GM23248 (cell line): ENCODE measurements at regions not wholly inside any gene's neighbourhood (a gene's known extent, or its start where the extent isn't known, plus 50 kb on each side); places are given as distances from the start of the nearest gene placed in this dataset.

Experiments
- EZH2 ChIP-seq: fragments of 200-600 bp; sonication (generic); IDR thresholded peaks from 2 replicates; pipeline ENCODE4 v1.6.1; 2018; ENCODE audit warnings: antibody characterized with exemption, mild to moderate bottlenecking; ENCODE audit not compliant: insufficient read depth, poor library complexity, severe bottlenecking
- EZH2phosphoT487 ChIP-seq: fragments of 200-600 bp; sonication (generic); IDR thresholded peaks from 2 replicates; pipeline ENCODE4 v1.6.1; 2018; ENCODE audit warnings: antibody characterized with exemption, moderate library complexity, mild to moderate bottlenecking, low read depth; ENCODE audit not compliant: insufficient read depth

DNA sequence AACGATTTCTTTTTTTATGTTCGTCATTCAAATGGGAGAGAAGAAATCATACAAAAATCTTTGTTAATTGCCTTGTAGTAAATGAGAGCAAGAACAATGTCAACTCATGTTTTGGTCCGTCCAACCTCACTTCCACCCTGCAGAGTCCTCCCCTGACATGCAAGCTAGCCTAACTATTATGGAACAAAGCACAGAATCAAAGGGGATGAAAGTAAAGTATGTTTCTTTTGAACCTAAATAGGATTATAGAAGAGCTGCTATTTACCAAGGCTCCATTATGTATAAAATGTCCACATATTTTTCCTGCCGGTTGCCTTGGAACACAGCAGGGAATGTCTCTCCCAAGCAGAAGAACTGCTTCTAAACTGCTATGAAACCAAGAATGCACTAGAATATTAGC, 161.1 kb downstream of the MRPS30 start:
- no peak for TF ChIP-seq EZH2
- TF ChIP-seq EZH2phosphoT487 = no peak
